ENCODE measurements at regions not wholly inside any gene's neighbourhood (a gene's known extent, or its start where the extent isn't known, plus 50 kb on each side); places are given as distances from the start of the nearest gene placed in this dataset.

DNA sequence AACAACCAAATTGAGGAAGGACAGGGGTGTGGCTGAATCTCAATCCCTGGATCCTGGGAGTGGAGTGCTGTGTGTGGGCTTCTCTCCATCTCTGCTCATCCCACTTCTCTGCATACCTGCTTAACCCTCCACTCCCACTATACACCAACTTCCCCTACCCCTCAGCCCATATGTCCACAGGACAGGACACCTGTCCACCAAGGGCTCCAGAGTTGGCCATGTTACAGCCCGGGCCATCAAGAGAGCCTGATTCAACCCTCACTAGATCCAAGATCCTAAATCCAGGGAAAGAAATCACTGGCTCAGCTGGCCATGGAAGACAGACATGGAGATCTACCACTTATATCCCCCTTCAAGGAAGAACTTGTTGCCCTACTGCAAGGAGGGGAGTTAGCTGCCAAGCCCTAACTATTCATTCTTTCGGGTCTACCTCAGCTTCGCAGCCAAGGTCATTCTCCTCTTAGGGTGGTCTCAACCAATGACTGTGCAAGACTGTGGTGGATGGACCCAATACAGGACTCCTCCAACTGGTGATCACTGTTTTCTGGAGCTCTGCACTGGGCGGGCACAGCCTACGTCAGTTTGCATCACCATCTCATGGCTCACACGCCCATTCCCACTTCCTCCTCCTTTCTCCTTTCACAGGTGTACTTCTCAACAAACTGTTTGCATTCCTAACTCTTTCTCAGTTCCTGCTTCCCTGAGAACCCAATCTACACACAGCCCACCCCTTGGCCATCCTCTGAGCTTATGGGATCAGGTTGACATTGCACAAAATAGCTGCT lies 53.7 kb upstream of the ZBTB43 start:
- no peak for DNase-seq
- H3K27me3 Mint-ChIP-seq = peaks cover 24 to 52% of the 10 kb centered on the region in 2 donors
- ATAC-seq (replicated peaks) = no peak
- peaks cover 3% of the 10 kb centered on the region for H3K36me3 Mint-ChIP-seq (ENCODE audit: insufficient read depth)
- no peaks in the 10 kb centered on the region for H3K9me3 Mint-ChIP-seq
- no peak overlapping the region for H3K4me3 Mint-ChIP-seq
- peaks cover 3 to 14% of the 10 kb centered on the region in 2 donors for H3K4me1 Mint-ChIP-seq (ENCODE audit: low read depth in 2 of 2)
- no peak overlapping the region for H3K27ac Mint-ChIP-seq

DNA sequence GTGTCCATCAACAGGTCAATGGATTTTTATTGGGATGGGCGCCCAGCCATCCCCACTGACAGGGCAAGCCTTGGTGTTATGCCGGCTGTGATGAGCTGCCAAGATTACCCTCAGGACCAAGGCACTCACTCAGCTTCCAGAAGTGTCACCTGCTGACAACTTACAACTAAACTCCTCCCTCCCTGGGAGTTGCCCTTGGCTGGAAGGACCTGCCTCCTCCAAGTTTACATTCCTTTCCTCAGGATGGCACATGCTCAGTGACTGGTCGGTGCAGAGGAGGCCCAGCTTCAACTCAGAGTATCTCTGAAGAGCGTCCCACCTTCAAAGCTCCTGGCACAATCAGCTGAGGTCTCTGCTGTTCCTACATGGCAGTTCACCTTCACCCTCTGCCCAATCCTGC lies 52.5 kb upstream of the ZBTB43 start:
- Mint-ChIP-seq H3K9me3 (no peaks in the 10 kb centered on the region), H3K27me3 (peaks cover 29 to 61% of the 10 kb centered on the region in 2 donors), H3K27ac (no peak overlapping the region), H3K36me3 (ENCODE audit: insufficient read depth) (peaks cover 3% of the 10 kb centered on the region), H3K4me1 (ENCODE audit: low read depth in 2 of 2) (peaks cover 2 to 12% of the 10 kb centered on the region in 2 donors), H3K4me3 (no peak overlapping the region)
- ATAC-seq (replicated peaks) = no peak
- DNase-seq = no peak

DNA sequence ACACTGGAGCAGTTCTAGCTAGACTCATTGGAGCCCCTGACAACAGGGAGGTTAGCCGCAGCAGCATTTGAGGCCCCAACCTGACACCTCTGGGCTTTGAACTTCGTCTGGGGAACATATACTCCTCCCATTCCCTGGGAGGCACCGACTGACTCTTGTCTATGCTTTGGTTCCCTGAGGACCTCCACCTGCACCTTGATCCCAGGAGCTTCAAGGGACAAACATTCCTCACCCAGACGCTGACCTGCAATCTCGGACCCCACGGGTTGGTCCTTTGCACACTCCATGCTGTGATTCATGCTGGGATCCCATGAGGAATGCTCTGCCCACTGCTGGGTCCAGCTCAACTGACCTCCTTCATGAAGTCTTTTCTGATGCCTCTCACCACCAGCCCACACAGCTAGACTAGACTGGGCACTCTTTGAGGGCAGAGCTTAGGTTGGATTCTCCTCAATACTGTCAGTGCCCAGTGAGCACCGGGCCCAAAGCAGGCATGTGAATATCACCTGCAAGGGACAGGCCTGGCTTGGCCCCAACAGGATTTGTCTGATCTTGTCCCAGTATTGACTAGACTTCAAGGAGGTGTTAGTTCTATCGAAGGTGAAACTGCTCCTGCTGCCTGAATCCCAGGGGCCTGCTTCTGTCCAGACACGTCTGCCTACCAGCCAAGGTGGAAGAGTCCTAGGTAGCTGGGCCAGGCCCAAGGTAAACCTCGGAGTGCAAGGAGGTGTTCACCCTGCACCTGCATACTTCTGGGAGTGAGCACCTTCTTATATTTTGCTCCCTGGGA lies 51.8 kb upstream of the ZBTB43 start:
- no peak overlapping the region for H3K27ac Mint-ChIP-seq

DNA sequence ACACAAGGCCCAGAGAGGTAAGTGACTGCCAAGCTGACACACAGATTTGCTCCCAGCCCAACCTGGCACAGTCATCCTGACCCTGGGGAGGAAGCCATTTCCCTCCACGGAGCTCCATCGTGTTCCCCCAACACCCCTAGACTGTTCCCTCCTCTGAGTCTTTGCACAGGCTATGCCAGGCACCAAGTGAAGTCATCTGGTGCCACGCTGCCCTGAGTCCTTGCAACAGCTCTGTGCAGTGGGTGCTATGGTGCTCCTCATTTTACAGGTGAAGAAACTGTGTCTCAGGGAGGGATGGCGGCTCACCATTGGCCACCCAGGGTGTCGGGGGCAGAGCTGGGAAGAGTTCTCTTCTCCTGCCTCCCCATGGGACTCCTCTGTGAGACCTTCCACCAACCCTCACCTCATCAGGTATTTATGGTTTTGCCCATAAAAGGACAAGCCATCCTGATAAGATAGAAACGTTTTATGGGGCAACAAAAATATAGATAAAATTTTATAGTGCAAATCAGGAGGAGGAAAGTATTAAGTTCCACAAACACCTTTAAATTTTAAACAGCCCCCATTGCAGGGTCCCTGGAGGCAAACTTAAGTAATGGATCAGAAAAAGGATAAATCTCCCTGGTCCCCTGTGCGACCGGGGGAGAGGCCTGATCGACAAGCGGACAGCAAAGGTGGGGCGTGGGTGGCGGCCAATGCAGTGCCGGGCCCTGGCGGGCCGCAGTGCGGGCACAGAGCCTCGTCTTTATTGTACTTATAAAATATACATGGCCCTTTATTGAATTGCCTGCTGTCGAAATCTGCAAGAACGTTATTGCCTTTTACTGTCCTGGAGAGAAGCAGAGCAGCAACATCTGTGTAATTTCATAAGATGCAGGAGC lies 50.2 kb upstream of the ZBTB43 start:
- H3K27me3 Mint-ChIP-seq = peaks cover 28 to 70% of the 10 kb centered on the region in 2 donors
- no peak overlapping the region for H3K27ac Mint-ChIP-seq
- no peak overlapping the region for H3K4me3 Mint-ChIP-seq
- no peaks in the 10 kb centered on the region for H3K9me3 Mint-ChIP-seq
- ATAC-seq (replicated peaks) = no peak
- no peak for DNase-seq
- H3K4me1 Mint-ChIP-seq (ENCODE audit: low read depth in 2 of 2) = no peaks in the 10 kb centered on the region
- H3K36me3 Mint-ChIP-seq (ENCODE audit: insufficient read depth) = peaks cover 2% of the 10 kb centered on the region

More for the DNA sequence above, 51.8 kb upstream of the ZBTB43 start:
- Mint-ChIP-seq H3K4me3 (no peak overlapping the region), H3K27me3 (peaks cover 29 to 66% of the 10 kb centered on the region in 2 donors), H3K36me3 (ENCODE audit: insufficient read depth) (peaks cover 3% of the 10 kb centered on the region), H3K9me3 (no peaks in the 10 kb centered on the region), H3K4me1 (ENCODE audit: low read depth in 2 of 2) (peaks cover 0 to 5% of the 10 kb centered on the region in 2 donors)
- DNase-seq (no peak), ATAC-seq (replicated peaks) (no peak)

All from effector memory CD8-positive, alpha-beta T cell (primary cell).